Loucy (cell line): ENCODE measurements at regions not wholly inside any gene's neighbourhood (a gene's known extent, or its start where the extent isn't known, plus 50 kb on each side); places are given as distances from the start of the nearest gene placed in this dataset.

ENCODE experiments used
- H2AFZ ChIP-seq: fragments of 200-600 bp; sonication (generic); 2 replicates; pipeline ENCODE4 v1.6.0; 2016; ENCODE audit warnings: antibody characterized with exemption, mild to moderate bottlenecking, low read length, moderate library complexity
- H3F3A ChIP-seq: fragments of 200-600 bp; 2 replicates; pipeline ENCODE4 v1.6.0; 2016; ENCODE audit warnings: antibody characterized with exemption, low read depth, mild to moderate bottlenecking
- H3K27me3 ChIP-seq: fragments of 200-600 bp; sonication (generic); 2 replicates; pipeline ENCODE4 v1.6.1; 2014; ENCODE audit warnings: low read length, mild to moderate bottlenecking; ENCODE audit not compliant: insufficient read depth, poor library complexity, severe bottlenecking
- H3K36me3 ChIP-seq: fragments of 200-600 bp; sonication (generic); 2 replicates; pipeline ENCODE4 v1.6.1; 2016; ENCODE audit warnings: low read length; ENCODE audit not compliant: insufficient read depth
- H3K4me1 ChIP-seq: fragments of 200-600 bp; sonication (generic); 2 replicates; pipeline ENCODE4 v1.5.1; 2014; ENCODE audit warnings: low read length, mild to moderate bottlenecking; ENCODE audit not compliant: insufficient read depth, poor library complexity, severe bottlenecking
- H3K4me2 ChIP-seq: fragments of 200-600 bp; sonication (generic); 2 replicates; pipeline ENCODE4 v1.6.0; 2014; ENCODE audit warnings: antibody characterized with exemption, low read length, low read depth, mild to moderate bottlenecking; ENCODE audit not compliant: poor library complexity, severe bottlenecking
- H3K4me3 ChIP-seq: fragments of 200-600 bp; sonication (generic); 2 replicates; pipeline ENCODE4 v1.5.1; 2014; ENCODE audit warnings: low read length, mild to moderate bottlenecking, mixed read lengths; ENCODE audit not compliant: poor library complexity, severe bottlenecking
- H3K79me2 ChIP-seq: fragments of 200-600 bp; sonication (generic); 2 replicates; pipeline ENCODE4 v1.6.1; 2014; ENCODE audit warnings: low read length; ENCODE audit not compliant: insufficient read depth
- H3K9ac ChIP-seq: fragments of 200-600 bp; sonication (generic); 2 replicates; pipeline ENCODE4 v1.6.0; 2014; ENCODE audit warnings: mild to moderate bottlenecking, low read depth, low read length, moderate library complexity; ENCODE audit not compliant: poor library complexity, severe bottlenecking
- H3K9me2 ChIP-seq: fragments of 200-600 bp; sonication (generic); replicated peaks from 2 replicates; pipeline ENCODE4 v1.6.1; 2016; ENCODE audit warnings: low read depth, low read length, mixed read lengths
- H3K9me3 ChIP-seq: fragments of 200-600 bp; sonication (generic); 2 replicates; pipeline ENCODE4 v1.6.1; 2014; ENCODE audit warnings: mild to moderate bottlenecking, antibody characterized with exemption, low read length, low read depth; ENCODE audit not compliant: insufficient read depth
- H4K20me1 ChIP-seq: fragments of 200-600 bp; sonication (generic); 2 replicates; pipeline ENCODE4 v1.6.0; 2014; ENCODE audit warnings: antibody characterized with exemption, low read length, mild to moderate bottlenecking; ENCODE audit not compliant: insufficient read depth, poor library complexity, severe bottlenecking
- CTCF ChIP-seq: fragments of 200-600 bp; sonication (generic); conservative IDR thresholded peaks from 2 replicates; pipeline ENCODE4 v1.5.1; 2014; ENCODE audit warnings: mild to moderate bottlenecking, antibody characterized with exemption, low read length
- EZH2phosphoT487 ChIP-seq: fragments of 200-600 bp; IDR thresholded peaks from 2 replicates; pipeline ENCODE4 v1.6.1; 2018; ENCODE audit warnings: antibody characterized with exemption, mild to moderate bottlenecking, moderate library complexity, borderline replicate concordance

DNA sequence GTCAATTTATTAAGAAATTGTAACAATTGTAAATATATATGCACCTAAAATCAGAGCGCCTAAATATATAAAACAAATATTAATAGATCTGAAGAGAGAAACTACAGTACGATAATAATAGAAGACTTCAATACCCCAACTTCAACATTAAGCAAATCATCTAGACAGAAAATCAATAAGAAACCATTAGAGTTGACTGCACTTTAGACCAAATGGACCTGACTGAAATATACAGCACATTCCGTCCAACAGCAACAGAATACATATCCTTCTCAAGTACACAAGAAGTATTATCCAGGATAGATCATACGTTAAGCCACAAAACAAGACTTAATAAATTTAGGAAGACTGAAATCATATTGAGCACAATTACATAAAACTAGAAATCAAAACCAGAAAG lies 208.7 kb downstream of the MED10 start:
- H3K79me2 ChIP-seq, result no peaks in the 10 kb centered on the region
- H3K4me2 ChIP-seq, result no peak overlapping the region
- H3K4me1 ChIP-seq, result no peaks in the 10 kb centered on the region
- no peak for TF ChIP-seq EZH2phosphoT487
- no peak for TF ChIP-seq CTCF
- H3K9ac ChIP-seq, result no peak overlapping the region
- no peaks in the 10 kb centered on the region for H3F3A ChIP-seq
- H4K20me1 ChIP-seq, result no peaks in the 10 kb centered on the region
- no peak overlapping the region for H3K4me3 ChIP-seq
- H3K9me3 ChIP-seq, result 0 out of 2 replicates have a peak, but pooled peaks cover 3% of the 10 kb centered on the region
- no peak overlapping the region for H2AFZ ChIP-seq
- no peaks in the 10 kb centered on the region for H3K9me2 ChIP-seq
- no peaks in the 10 kb centered on the region for H3K27me3 ChIP-seq
- H3K36me3 ChIP-seq, result no peaks in the 10 kb centered on the region

- H3F3A ChIP-seq, result no peaks in the 10 kb centered on the region
- TF ChIP-seq CTCF (no peak), EZH2phosphoT487 (no peak)
- H3K4me3 ChIP-seq, result no peak overlapping the region
Observed at GRCh38 chr5:6166698-6167394, 211.5 kb downstream of the MED10 start.

DNA sequence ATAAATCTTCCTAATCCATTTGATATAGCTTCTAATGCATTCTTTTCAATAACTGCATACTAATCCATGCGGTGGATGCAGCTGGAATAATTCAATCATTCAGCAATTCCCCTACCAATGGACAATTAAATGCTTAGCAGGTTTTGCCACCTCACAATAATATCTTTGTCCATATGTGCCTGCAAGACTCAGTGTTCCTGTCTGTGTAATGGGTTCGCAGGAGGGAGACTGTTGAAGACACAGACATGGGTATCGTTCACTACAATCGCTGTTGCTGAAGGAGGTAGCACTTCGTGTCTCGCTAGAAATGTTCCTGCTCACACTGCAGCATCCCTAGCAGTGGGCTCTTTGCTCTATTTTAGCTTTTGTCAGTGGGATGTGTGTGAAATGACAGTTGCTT lies 214.4 kb downstream of the MED10 start:
- Histone ChIP-seq H3K9ac (no peak overlapping the region), H3K9me3 (0 out of 2 replicates have a peak, but pooled peaks cover 3% of the 10 kb centered on the region), H4K20me1 (no peaks in the 10 kb centered on the region), H3K4me1 (no peaks in the 10 kb centered on the region), H3K27me3 (no peaks in the 10 kb centered on the region), H3K36me3 (no peaks in the 10 kb centered on the region), H3K79me2 (no peaks in the 10 kb centered on the region), H3K9me2 (no peaks in the 10 kb centered on the region), H3F3A (no peaks in the 10 kb centered on the region), H2AFZ (no peak overlapping the region), H3K4me3 (no peak overlapping the region), H3K4me2 (no peak overlapping the region)
- no peak for TF ChIP-seq EZH2phosphoT487

More at GRCh38 chr5:6166698-6167394, 211.5 kb downstream of the MED10 start:
- Histone ChIP-seq H3K9ac (no peak overlapping the region), H3K4me1 (no peaks in the 10 kb centered on the region), H3K79me2 (no peaks in the 10 kb centered on the region), H3K27me3 (no peaks in the 10 kb centered on the region), H3K9me3 (0 out of 2 replicates have a peak, but pooled peaks cover 3% of the 10 kb centered on the region), H3K4me2 (no peak overlapping the region), H2AFZ (no peak overlapping the region), H4K20me1 (no peaks in the 10 kb centered on the region), H3K9me2 (no peaks in the 10 kb centered on the region), H3K36me3 (no peaks in the 10 kb centered on the region)

DNA sequence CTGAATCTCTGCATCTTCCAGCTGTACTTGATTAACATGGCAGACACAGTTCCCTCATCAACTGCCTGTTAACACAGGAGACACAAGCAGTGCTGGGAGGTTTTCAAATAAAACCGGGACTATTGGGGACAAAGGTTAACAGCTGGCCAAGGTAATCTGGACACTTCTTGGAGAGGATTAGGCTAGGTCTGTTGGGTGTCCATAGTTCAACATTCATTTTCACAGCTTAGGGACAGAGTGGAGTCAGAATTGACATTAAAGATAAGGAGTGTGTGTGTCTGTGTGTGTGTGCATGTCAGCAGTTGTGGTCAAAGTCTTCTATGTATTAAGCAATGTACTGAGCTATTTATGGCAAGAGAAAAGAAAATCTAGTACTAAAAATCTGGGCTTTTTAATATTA lies 216.2 kb downstream of the MED10 start:
- Histone ChIP-seq H2AFZ (no peak overlapping the region), H3F3A (no peaks in the 10 kb centered on the region)
- TF ChIP-seq EZH2phosphoT487, result no peak
- TF ChIP-seq CTCF, result no peak

More for the DNA sequence above, 216.2 kb downstream of the MED10 start:
- Histone ChIP-seq H3K79me2 (no peaks in the 10 kb centered on the region), H3K9me3 (no peaks in the 10 kb centered on the region), H3K9me2 (no peaks in the 10 kb centered on the region), H3K9ac (no peak overlapping the region), H3K4me3 (no peak overlapping the region), H4K20me1 (no peaks in the 10 kb centered on the region), H3K4me1 (no peaks in the 10 kb centered on the region), H3K4me2 (no peak overlapping the region), H3K27me3 (no peaks in the 10 kb centered on the region), H3K36me3 (no peaks in the 10 kb centered on the region)
